ENCODE measurements at regions not wholly inside any gene's neighbourhood (a gene's known extent, or its start where the extent isn't known, plus 50 kb on each side); places are given as distances from the start of the nearest gene placed in this dataset.

DNA sequence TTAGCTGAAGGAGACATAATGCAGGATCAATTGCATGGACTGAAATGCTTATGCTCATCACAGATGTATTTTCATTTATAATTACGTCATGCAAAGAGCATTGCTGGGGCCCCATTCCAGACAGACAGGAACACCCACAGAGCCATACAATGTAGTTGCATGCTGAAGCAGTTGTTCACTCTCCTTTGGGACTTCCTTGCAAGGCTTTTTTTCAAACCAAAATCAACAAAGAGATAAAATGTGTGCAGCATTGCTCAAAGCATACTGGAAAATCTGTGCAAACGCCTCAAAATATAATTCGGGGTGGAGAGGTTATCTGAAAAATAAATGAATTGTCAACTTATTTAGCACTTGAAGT lies 463.2 kb downstream of the CDH2 start:
- no peak for TF ChIP-seq CTCF (IDR thresholded peaks at IDR 0.05 in 2 of 3, conservative IDR thresholded peaks at IDR 0.05 in 1 of 3; ENCODE audit: control insufficient read depth in 2 of 3, extremely low read depth in 1 of 3, insufficient read depth in 1 of 3, low read depth in 3 of 3, low read length in 3 of 3)
- no peak for TF ChIP-seq EP300 (IDR thresholded peaks at IDR 0.05; ENCODE audit: borderline replicate concordance in 1 of 2, control insufficient read depth in 1 of 2, low read depth in 2 of 2, low read length in 2 of 2)

Data from GM12878 (cell line).